ENCODE measurements at regions not wholly inside any gene's neighbourhood (a gene's known extent, or its start where the extent isn't known, plus 50 kb on each side); places are given as distances from the start of the nearest gene placed in this dataset.
"Not testable (repeated sequence)": the region's sequence is repeated elsewhere in the genome, so short reads cannot be mapped to it uniquely, and the experiment has no call there.

- no peak for DNase-seq
These were observed 137.9 kb upstream of the SLC24A2 start for GRCh38 chr9:19926774-19927173.

GRCh38 chr9:19925674-19926503 is 137.1 kb upstream of the SLC24A2 start:
- DNase-seq: peak; percentile 47

DNA sequence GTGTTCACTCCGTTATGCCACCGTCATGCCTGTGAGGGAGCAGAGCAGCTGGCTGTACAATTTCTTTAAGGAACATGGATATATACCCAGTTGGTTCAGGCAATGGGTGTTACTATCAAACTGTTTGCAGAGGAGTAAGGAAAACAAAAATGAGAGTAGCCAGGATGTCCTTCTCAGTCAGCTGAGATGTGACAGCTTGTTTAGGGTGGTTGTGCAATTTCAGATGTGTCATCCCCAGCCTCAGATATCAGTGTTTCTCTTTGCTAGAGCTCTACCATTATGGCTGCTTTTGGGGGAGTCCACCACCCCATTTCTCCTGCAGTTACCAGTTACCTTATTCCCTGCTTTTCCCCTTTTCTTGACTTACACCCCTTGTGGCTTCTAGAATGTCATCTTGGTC is 135.2 kb upstream of the SLC24A2 start:
- DNase-seq: no peak

GRCh38 chr9:19922476-19923118 is 133.8 kb upstream of the SLC24A2 start:
- DNase-seq: peak; percentile 85

- no peak for DNase-seq
These were observed 131.6 kb upstream of the SLC24A2 start for GRCh38 chr9:19920401-19920800.

DNA sequence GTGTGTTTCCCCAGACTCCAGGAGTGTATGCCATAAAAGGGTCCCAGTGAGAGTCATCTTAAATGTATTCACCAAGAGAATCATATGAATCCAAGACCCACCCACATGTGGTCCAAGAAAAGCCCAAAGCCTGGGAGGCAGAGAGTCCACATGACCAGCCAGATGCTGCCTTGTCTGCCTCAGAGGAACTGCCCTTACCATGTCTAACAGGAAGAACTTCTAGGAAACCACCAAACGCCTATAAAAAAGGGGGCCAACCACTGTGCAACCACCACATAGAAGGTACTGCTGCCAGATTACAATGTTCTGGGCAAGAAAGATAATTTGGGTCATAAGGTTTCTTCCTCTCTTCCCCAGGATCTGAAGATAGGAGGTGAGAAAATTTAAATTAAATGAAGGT is 129.8 kb upstream of the SLC24A2 start:
- no peak for DNase-seq

- DNase-seq: no peak
These were observed 125.2 kb upstream of the SLC24A2 start for GRCh38 chr9:19914044-19914443.

GRCh38 chr9:19913151-19913550 is 124.3 kb upstream of the SLC24A2 start:
- no peak for DNase-seq

- no peak for DNase-seq
These were observed 114.2 kb upstream of the SLC24A2 start for GRCh38 chr9:19903076-19903475.

DNA sequence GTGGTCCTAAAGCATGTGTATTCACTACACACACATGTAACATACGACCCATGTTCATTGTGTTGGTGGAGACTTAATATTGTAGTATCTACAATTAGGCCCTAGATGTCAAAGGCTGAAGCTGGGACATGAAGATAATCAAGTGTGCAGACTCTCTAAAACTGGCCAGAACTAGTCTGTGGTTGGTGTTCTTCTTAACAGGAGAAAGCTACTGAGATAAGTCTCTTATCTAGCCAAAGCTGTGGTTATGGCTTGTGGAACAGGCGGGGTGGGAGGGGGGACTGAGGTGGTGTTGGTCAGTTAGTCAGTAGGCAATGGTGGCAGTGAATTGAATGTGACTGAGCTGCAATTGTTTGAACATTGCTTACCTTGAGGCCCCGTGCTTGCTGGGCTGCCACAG is 112.7 kb upstream of the SLC24A2 start:
- DNase-seq: no peak

DNA sequence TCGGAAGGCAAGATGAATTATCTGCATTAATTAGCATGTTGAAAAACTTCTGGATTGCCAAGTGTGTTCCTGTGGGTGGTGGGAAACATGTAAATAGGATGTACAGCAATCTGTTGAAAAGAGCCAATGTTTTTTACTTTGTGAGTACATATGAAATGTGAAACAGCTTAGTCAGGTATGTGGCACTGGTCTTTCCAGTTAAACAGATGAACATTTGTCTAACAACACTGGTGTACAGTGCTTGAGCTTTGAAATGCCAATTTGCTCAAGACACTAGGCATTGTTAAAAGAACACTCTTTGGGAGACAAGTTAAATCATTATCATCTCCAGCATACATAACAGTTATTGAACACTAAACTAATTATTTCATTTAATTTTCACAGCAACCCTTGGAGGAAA is 107.3 kb upstream of the SLC24A2 start:
- DNase-seq: no peak

GRCh38 chr9:19895578-19895977 is 106.7 kb upstream of the SLC24A2 start:
- not testable (repeated sequence) for DNase-seq

- no peak for DNase-seq
These were observed 106.2 kb upstream of the SLC24A2 start for GRCh38 chr9:19895006-19895405.

GRCh38 chr9:19885608-19886007 is 96.8 kb upstream of the SLC24A2 start:
- DNase-seq: no peak

GRCh38 chr9:19879062-19879461 is 90.2 kb upstream of the SLC24A2 start:
- no peak for DNase-seq

- no peak for DNase-seq
These were observed 87.9 kb upstream of the SLC24A2 start for GRCh38 chr9:19876569-19877316.

- DNase-seq: peak; percentile 3
These were observed 86.6 kb upstream of the SLC24A2 start for GRCh38 chr9:19875291-19875920.

DNA sequence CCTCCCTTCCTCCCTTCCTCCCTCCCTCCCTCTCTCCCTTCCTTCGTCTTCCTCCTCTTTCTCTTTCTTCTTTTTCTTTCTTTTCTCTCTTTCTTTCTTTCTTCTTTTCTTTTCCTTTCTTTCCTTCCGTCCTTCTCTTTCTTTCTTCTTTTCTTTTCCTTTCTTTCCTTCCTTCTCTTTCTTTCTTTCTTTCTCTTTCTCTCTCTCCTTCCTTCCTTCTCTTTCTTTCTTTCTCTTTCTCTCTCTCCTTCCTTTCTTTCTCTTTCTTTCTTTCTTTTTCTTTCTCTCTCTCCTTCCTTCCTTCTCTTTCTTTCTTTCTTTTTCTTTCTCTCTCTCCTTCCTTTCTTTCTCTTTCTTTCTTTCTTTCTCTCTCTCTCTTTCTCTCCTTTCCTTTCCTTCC is 84.4 kb upstream of the SLC24A2 start:
- not testable (repeated sequence) for DNase-seq

- no peak for DNase-seq
These were observed 82.2 kb upstream of the SLC24A2 start for GRCh38 chr9:19870988-19871387.

DNA sequence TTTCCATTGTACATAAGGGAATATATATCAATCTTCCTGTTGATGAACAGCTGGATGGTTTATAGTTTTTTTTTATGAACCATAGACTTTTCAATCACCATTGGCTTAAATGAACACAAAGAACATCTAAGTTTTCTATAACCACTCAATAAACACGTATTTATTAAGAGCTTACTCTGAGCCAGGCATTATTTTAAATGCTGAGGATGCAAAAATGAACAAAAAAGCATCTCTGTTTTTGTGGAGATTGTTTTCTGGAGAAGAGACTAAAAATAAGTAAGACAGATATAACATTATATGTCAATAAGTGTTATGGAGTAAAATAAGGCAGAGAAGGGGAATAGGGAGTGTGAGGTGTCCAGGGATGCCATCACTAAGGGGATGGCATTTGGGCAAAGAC is 52.1 kb upstream of the SLC24A2 start:
- no peak for DNase-seq
